IMR-90 (cell line): ENCODE measurements at regions not wholly inside any gene's neighbourhood (a gene's known extent, or its start where the extent isn't known, plus 50 kb on each side); places are given as distances from the start of the nearest gene placed in this dataset.

Source experiments
- CHD1 ChIP-seq: IDR thresholded peaks from 2 replicates; pipeline ENCODE4 v1.6.1; 2012; ENCODE audit warnings: low read depth, low read length, improper control_type of control experiment
- POLR2A ChIP-seq: IDR thresholded peaks from 2 replicates; pipeline ENCODE4 v1.6.1; 2012; ENCODE audit warnings: mild to moderate bottlenecking, low read depth, low read length
- RAD21 ChIP-seq: IDR thresholded peaks from 2 replicates; pipeline ENCODE4 v1.6.1; 2012; ENCODE audit warnings: low read length, improper control_type of control experiment
- RCOR1 ChIP-seq: IDR thresholded peaks from 2 replicates; pipeline ENCODE4 v1.6.1; 2012; ENCODE audit warnings: mild to moderate bottlenecking, low read length, improper control_type of control experiment; ENCODE audit not compliant: insufficient replicate concordance
- RFX5 ChIP-seq: IDR thresholded peaks from 2 replicates; pipeline ENCODE4 v1.8.0; 2012; ENCODE audit warnings: low read depth, mild to moderate bottlenecking, low read length, moderate library complexity
- USF2 ChIP-seq: fragments of 150-350 bp; IDR thresholded peaks from 2 replicates; pipeline ENCODE4 v1.6.1; 2017; ENCODE audit warnings: mild to moderate bottlenecking, antibody characterized with exemption, low read length, low read depth
- TF ChIP-seq, protein P1 (sequence below): conservative IDR thresholded peaks from 2 replicates; pipeline ENCODE4 v1.5.1; 2012; ENCODE audit warnings: mild to moderate bottlenecking, low read depth, low read length, improper control_type of control experiment

- TF ChIP-seq, protein P1, sequence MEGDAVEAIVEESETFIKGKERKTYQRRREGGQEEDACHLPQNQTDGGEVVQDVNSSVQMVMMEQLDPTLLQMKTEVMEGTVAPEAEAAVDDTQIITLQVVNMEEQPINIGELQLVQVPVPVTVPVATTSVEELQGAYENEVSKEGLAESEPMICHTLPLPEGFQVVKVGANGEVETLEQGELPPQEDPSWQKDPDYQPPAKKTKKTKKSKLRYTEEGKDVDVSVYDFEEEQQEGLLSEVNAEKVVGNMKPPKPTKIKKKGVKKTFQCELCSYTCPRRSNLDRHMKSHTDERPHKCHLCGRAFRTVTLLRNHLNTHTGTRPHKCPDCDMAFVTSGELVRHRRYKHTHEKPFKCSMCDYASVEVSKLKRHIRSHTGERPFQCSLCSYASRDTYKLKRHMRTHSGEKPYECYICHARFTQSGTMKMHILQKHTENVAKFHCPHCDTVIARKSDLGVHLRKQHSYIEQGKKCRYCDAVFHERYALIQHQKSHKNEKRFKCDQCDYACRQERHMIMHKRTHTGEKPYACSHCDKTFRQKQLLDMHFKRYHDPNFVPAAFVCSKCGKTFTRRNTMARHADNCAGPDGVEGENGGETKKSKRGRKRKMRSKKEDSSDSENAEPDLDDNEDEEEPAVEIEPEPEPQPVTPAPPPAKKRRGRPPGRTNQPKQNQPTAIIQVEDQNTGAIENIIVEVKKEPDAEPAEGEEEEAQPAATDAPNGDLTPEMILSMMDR = no peak
- TF ChIP-seq RAD21 (no peak), POLR2A (no peak), RFX5 (no peak), RCOR1 (no peak), CHD1 (no peak), USF2 (no peak)
These were observed 120.0 kb upstream of the HMHB1 start for GRCh38 chr5:143691945-143692290.
